ENCODE measurements at regions not wholly inside any gene's neighbourhood (a gene's known extent, or its start where the extent isn't known, plus 50 kb on each side); places are given as distances from the start of the nearest gene placed in this dataset.
A peak's percentile ranks its signal among the peaks of the same experiment; 100 is the strongest.
"Not testable (repeated sequence)": the region's sequence is repeated elsewhere in the genome, so short reads cannot be mapped to it uniquely, and the experiment has no call there.

GRCh38 chr5:72586788-72587530 is 79.7 kb upstream of the ZNF366 start:
- Histone ChIP-seq H2BK5ac (ENCODE audit: low read depth, low read length, poor library complexity, severe bottlenecking) (no peak overlapping the region), H2BK120ac (ENCODE audit: low read depth, low read length) (no peak overlapping the region), H3K4me3 (ENCODE audit: insufficient read depth in 1 of 2, low read depth in 1 of 2, low read length in 2 of 2) (no peak overlapping the region), H2BK12ac (ENCODE audit: low read length in 2 of 2) (peak overlapping the region; percentile 83 to 89), H3K27ac (ENCODE audit: low read length, poor library complexity, severe bottlenecking) (no peak overlapping the region), H3K4me1 (ENCODE audit: control insufficient read depth, insufficient read depth, low read depth, low read length) (no peaks in the 10 kb centered on the region), H3K9me3 (ENCODE audit: control insufficient read depth, low read length) (no peaks in the 10 kb centered on the region), H3K27me3 (ENCODE audit: control insufficient read depth in 1 of 2, insufficient read depth in 1 of 2, low read length in 2 of 2) (no peaks in the 10 kb centered on the region), H3K36me3 (ENCODE audit: control insufficient read depth in 1 of 2, insufficient read depth in 2 of 2, low read depth in 1 of 2, low read length in 2 of 2) (no peaks in the 10 kb centered on the region), H2AK5ac (ENCODE audit: low read length, severe bottlenecking) (no peak overlapping the region), H4K8ac (ENCODE audit: low read length) (no peak overlapping the region), H2AFZ (ENCODE audit: low read depth, low read length) (no peak overlapping the region), H3K14ac (ENCODE audit: low read length in 2 of 2) (peak overlapping the region in 1 of 2 experiments; percentile 55), H3K4me2 (ENCODE audit: low read length, poor library complexity, severe bottlenecking) (no peak overlapping the region), H3K23ac (ENCODE audit: low read length in 2 of 2) (no peak overlapping the region), H4K91ac (ENCODE audit: low read length) (no peak overlapping the region), H2BK15ac (ENCODE audit: low read depth, poor library complexity, severe bottlenecking) (peak overlapping the region; percentile 91), H3K9ac (ENCODE audit: low read length) (no peak overlapping the region), H3K4ac (ENCODE audit: low read depth in 1 of 2, low read length in 2 of 2) (peak overlapping the region in 1 of 2 experiments; percentile 37), H3K79me1 (replicated peaks; ENCODE audit: low read length, poor library complexity, severe bottlenecking) (no peaks in the 10 kb centered on the region), H3K18ac (ENCODE audit: low read depth in 1 of 2, low read length in 2 of 2) (peak overlapping the region in 1 of 2 experiments; percentile 48)
- 95% methylated on average over 3 of the region's 3 CpGs for WGBS
- no peak for DNase-seq

DNA sequence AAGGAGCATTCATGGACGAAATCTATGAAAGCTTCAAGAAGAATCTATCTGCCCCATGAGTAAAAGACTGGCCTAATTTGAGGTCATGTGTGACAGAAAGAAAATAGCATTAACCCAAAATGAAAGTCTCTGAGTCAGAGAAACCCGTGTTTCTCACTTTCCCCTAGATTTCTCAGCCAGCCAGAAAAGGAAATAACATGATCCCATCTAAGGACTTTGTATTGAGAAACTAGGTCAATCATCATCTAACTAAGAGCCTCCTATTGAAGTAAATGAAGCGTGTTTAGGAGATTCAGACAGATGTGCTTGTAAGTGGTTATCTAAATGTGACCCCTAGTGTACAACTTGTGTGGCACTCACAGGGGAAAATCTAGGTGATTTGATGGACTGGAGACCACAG is 77.3 kb upstream of the ZNF366 start:
- H3K23ac ChIP-seq (ENCODE audit: low read length in 2 of 2), result no peak overlapping the region
- no peak overlapping the region for H3K18ac ChIP-seq (ENCODE audit: low read depth in 1 of 2, low read length in 2 of 2)
- H3K79me1 ChIP-seq (replicated peaks; ENCODE audit: low read length, poor library complexity, severe bottlenecking), result no peaks in the 10 kb centered on the region
- H2AK5ac ChIP-seq (ENCODE audit: low read length, severe bottlenecking), result no peak overlapping the region
- no peaks in the 10 kb centered on the region for H3K36me3 ChIP-seq (ENCODE audit: control insufficient read depth in 1 of 2, insufficient read depth in 2 of 2, low read depth in 1 of 2, low read length in 2 of 2)
- no peaks in the 10 kb centered on the region for H3K27me3 ChIP-seq (ENCODE audit: control insufficient read depth in 1 of 2, insufficient read depth in 1 of 2, low read length in 2 of 2)
- H3K4me1 ChIP-seq (ENCODE audit: control insufficient read depth, insufficient read depth, low read depth, low read length), result no peaks in the 10 kb centered on the region
- no peak overlapping the region for H2BK5ac ChIP-seq (ENCODE audit: low read depth, low read length, poor library complexity, severe bottlenecking)
- 88% methylated on average over 3 of the region's 3 CpGs for WGBS
- H3K9ac ChIP-seq (ENCODE audit: low read length), result peak overlapping the region; percentile 47
- H2BK120ac ChIP-seq (ENCODE audit: low read depth, low read length), result no peak overlapping the region
- H3K9me3 ChIP-seq (ENCODE audit: control insufficient read depth, low read length), result no peaks in the 10 kb centered on the region
- DNase-seq, result no peak
- H2BK15ac ChIP-seq (ENCODE audit: low read depth, poor library complexity, severe bottlenecking), result no peak overlapping the region
- no peak overlapping the region for H3K4me2 ChIP-seq (ENCODE audit: low read length, poor library complexity, severe bottlenecking)
- no peak overlapping the region for H3K4me3 ChIP-seq (ENCODE audit: insufficient read depth in 1 of 2, low read depth in 1 of 2, low read length in 2 of 2)
- H4K8ac ChIP-seq (ENCODE audit: low read length), result no peak overlapping the region
- H4K91ac ChIP-seq (ENCODE audit: low read length), result no peak overlapping the region
- no peak overlapping the region for H2AFZ ChIP-seq (ENCODE audit: low read depth, low read length)
- H3K14ac ChIP-seq (ENCODE audit: low read length in 2 of 2), result no peak overlapping the region
- H3K4ac ChIP-seq (ENCODE audit: low read depth in 1 of 2, low read length in 2 of 2), result no peak overlapping the region
- no peak overlapping the region for H3K27ac ChIP-seq (ENCODE audit: low read length, poor library complexity, severe bottlenecking)
- no peak overlapping the region for H2BK12ac ChIP-seq (ENCODE audit: low read length in 2 of 2)

DNA sequence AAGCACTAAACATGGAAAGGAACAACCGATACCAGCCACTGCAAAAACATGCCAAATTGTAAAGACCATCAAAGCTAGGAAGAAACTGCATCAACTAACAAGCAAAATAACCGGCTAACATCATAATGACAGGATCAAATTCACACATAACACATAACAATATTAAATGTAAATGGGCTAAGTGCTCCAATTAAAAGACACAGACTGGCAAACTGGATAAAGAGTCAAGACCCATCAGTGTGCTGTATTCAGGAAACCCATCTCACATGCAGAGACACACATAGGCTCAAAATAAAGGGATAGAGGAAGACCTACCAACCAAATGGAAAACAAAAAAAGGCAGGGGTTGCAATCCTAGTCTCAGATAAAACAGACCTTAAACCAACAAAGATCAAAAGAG is 72.1 kb upstream of the ZNF366 start:
- H2BK12ac ChIP-seq (ENCODE audit: low read length in 2 of 2); H3K9ac ChIP-seq (ENCODE audit: low read length); DNase-seq; H2AFZ ChIP-seq (ENCODE audit: low read depth, low read length); H3K14ac ChIP-seq (ENCODE audit: low read length in 2 of 2); H3K36me3 ChIP-seq (ENCODE audit: control insufficient read depth in 1 of 2, insufficient read depth in 2 of 2, low read depth in 1 of 2, low read length in 2 of 2); H3K18ac ChIP-seq (ENCODE audit: low read depth in 1 of 2, low read length in 2 of 2); H3K23ac ChIP-seq (ENCODE audit: low read length in 2 of 2); H4K91ac ChIP-seq (ENCODE audit: low read length); H2BK120ac ChIP-seq (ENCODE audit: low read depth, low read length); H4K8ac ChIP-seq (ENCODE audit: low read length); H3K9me3 ChIP-seq (ENCODE audit: control insufficient read depth, low read length); H2BK15ac ChIP-seq (ENCODE audit: low read depth, poor library complexity, severe bottlenecking); H3K4me1 ChIP-seq (ENCODE audit: control insufficient read depth, insufficient read depth, low read depth, low read length); H2BK5ac ChIP-seq (ENCODE audit: low read depth, low read length, poor library complexity, severe bottlenecking); H3K4me2 ChIP-seq (ENCODE audit: low read length, poor library complexity, severe bottlenecking); H3K79me1 ChIP-seq (replicated peaks; ENCODE audit: low read length, poor library complexity, severe bottlenecking); H3K27ac ChIP-seq (ENCODE audit: low read length, poor library complexity, severe bottlenecking); H3K4me3 ChIP-seq (ENCODE audit: insufficient read depth in 1 of 2, low read depth in 1 of 2, low read length in 2 of 2); H3K27me3 ChIP-seq (ENCODE audit: control insufficient read depth in 1 of 2, insufficient read depth in 1 of 2, low read length in 2 of 2); H2AK5ac ChIP-seq (ENCODE audit: low read length, severe bottlenecking); H3K4ac ChIP-seq (ENCODE audit: low read depth in 1 of 2, low read length in 2 of 2): not testable (repeated sequence)
- WGBS, result no CpG with 5 or more reads among the region's 2 CpGs

GRCh38 chr5:72572236-72572765 is 65.1 kb upstream of the ZNF366 start:
- Histone ChIP-seq H3K4me1 (ENCODE audit: control insufficient read depth, insufficient read depth, low read depth, low read length) (no peaks in the 10 kb centered on the region), H3K27ac (ENCODE audit: low read length, poor library complexity, severe bottlenecking) (no peak overlapping the region), H3K9ac (ENCODE audit: low read length) (no peak overlapping the region), H2BK15ac (ENCODE audit: low read depth, poor library complexity, severe bottlenecking) (no peak overlapping the region), H2BK12ac (ENCODE audit: low read length in 2 of 2) (no peak overlapping the region), H3K18ac (ENCODE audit: low read depth in 1 of 2, low read length in 2 of 2) (no peak overlapping the region), H3K36me3 (ENCODE audit: control insufficient read depth in 1 of 2, insufficient read depth in 2 of 2, low read depth in 1 of 2, low read length in 2 of 2) (no peaks in the 10 kb centered on the region), H3K9me3 (ENCODE audit: control insufficient read depth, low read length) (no peaks in the 10 kb centered on the region), H4K8ac (ENCODE audit: low read length) (no peak overlapping the region), H3K4me3 (ENCODE audit: insufficient read depth in 1 of 2, low read depth in 1 of 2, low read length in 2 of 2) (no peak overlapping the region), H2AFZ (ENCODE audit: low read depth, low read length) (no peak overlapping the region), H3K23ac (ENCODE audit: low read length in 2 of 2) (no peak overlapping the region), H3K14ac (ENCODE audit: low read length in 2 of 2) (no peak overlapping the region), H3K4me2 (ENCODE audit: low read length, poor library complexity, severe bottlenecking) (no peak overlapping the region), H4K91ac (ENCODE audit: low read length) (no peak overlapping the region), H2BK120ac (ENCODE audit: low read depth, low read length) (no peak overlapping the region), H3K79me1 (replicated peaks; ENCODE audit: low read length, poor library complexity, severe bottlenecking) (no peaks in the 10 kb centered on the region), H3K27me3 (ENCODE audit: control insufficient read depth in 1 of 2, insufficient read depth in 1 of 2, low read length in 2 of 2) (no peaks in the 10 kb centered on the region), H2BK5ac (ENCODE audit: low read depth, low read length, poor library complexity, severe bottlenecking) (no peak overlapping the region), H2AK5ac (ENCODE audit: low read length, severe bottlenecking) (no peak overlapping the region), H3K4ac (ENCODE audit: low read depth in 1 of 2, low read length in 2 of 2) (no peak overlapping the region)
- WGBS, result 81% methylated on average over 4 of the region's 4 CpGs
- DNase-seq, result no peak

Measured in mesenchymal stem cell (in vitro differentiated cells and primary cell).